AG10803 (cell line): ENCODE measurements at regions not wholly inside any gene's neighbourhood (a gene's known extent, or its start where the extent isn't known, plus 50 kb on each side); places are given as distances from the start of the nearest gene placed in this dataset.

ENCODE experiments used
- DNase-seq: peaks from one replicate; pipeline ENCODE4 v3.0.0; 2010; ENCODE audit warnings: low read depth
- H3K4me3 ChIP-seq: 2 replicates; pipeline ENCODE4 v1.5.1; 2011; ENCODE audit warnings: mild to moderate bottlenecking, low read length, control low read depth
- TF ChIP-seq, protein P1 (sequence below): conservative IDR thresholded peaks from 2 replicates; pipeline ENCODE4 v1.5.1; 2011; ENCODE audit warnings: mild to moderate bottlenecking, low read length, control low read depth, inconsistent platforms

GRCh38 chr2:41886145-41886664, 161.6 kb upstream of the PKDCC start:
- DNase-seq = no peak
- H3K4me3 ChIP-seq = no peak overlapping the region
- TF ChIP-seq, protein P1, sequence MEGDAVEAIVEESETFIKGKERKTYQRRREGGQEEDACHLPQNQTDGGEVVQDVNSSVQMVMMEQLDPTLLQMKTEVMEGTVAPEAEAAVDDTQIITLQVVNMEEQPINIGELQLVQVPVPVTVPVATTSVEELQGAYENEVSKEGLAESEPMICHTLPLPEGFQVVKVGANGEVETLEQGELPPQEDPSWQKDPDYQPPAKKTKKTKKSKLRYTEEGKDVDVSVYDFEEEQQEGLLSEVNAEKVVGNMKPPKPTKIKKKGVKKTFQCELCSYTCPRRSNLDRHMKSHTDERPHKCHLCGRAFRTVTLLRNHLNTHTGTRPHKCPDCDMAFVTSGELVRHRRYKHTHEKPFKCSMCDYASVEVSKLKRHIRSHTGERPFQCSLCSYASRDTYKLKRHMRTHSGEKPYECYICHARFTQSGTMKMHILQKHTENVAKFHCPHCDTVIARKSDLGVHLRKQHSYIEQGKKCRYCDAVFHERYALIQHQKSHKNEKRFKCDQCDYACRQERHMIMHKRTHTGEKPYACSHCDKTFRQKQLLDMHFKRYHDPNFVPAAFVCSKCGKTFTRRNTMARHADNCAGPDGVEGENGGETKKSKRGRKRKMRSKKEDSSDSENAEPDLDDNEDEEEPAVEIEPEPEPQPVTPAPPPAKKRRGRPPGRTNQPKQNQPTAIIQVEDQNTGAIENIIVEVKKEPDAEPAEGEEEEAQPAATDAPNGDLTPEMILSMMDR = no peak

- H3K4me3 ChIP-seq = no peak overlapping the region
- TF ChIP-seq, protein P1 = no peak
- DNase-seq = no peak
Observed at GRCh38 chr2:41886757-41887156, 161.1 kb upstream of the PKDCC start.

- TF ChIP-seq, protein P1 = no peak
- H3K4me3 ChIP-seq = no peak overlapping the region
- DNase-seq = no peak
Observed at GRCh38 chr2:41890341-41890740, 157.5 kb upstream of the PKDCC start.

DNA sequence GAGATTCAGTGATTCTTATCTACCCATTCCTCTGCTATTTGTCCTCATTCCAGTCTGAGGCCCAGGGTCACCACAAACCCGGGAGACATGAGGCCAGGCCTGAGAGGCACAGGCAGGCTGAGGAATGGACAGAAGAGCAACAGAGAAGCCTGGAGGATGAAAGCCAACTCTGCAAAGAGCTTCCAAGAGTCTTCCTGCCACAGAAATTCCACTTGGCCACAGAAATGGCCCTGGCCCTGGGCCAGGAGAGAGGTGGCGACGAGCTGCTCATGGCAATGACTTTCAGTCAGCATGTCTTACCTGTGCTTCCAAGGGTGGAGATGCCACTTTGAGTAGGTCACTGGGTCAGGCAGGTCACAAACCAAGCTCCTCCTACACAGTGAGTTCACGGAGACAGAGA, 155.3 kb upstream of the PKDCC start:
- TF ChIP-seq, protein P1 = no peak
- no peak overlapping the region for H3K4me3 ChIP-seq
- DNase-seq = peak; percentile 43

DNA sequence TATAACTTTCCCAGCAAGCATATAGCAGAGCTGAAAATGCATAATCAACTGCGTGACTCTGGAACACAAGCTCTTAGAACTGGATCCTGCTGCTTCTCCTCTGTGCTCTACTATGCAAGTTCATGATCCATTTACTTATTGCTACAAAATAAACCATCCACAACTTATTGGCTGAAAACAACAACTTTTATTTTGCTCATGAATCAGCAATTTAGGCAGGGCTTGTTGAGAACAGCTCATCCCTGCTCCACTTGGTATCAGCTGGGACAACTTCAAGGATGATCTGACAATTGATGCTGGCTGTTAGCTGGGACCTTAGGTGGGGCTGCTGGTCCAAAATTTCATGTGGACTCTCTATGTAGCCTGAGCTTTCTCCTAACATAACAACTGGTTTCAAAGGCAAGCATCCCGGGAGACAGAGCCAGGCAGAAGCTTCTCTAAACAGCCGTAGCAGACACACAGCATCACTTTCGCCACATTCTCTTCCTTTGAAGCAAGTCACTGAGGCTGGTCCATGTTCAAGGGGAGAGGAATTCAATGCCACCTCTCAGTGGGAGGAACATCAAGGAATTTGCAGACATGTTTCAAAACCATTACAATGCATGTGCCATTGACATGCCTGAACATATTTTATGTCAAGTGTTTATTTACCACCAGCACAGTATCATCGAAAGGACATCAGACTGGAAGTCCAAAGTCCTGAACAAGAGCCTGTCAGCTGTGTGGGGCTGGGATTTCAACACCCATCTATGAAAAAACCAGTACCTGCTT, 153.1 kb upstream of the PKDCC start:
- TF ChIP-seq, protein P1 = no peak
- DNase-seq = no peak

GRCh38 chr2:41895334-41895664, 152.5 kb upstream of the PKDCC start:
- TF ChIP-seq, protein P1 = no peak
- no peak overlapping the region for H3K4me3 ChIP-seq
- no peak for DNase-seq

More for the DNA sequence above, 153.1 kb upstream of the PKDCC start:
- H3K4me3 ChIP-seq = no peak overlapping the region

DNA sequence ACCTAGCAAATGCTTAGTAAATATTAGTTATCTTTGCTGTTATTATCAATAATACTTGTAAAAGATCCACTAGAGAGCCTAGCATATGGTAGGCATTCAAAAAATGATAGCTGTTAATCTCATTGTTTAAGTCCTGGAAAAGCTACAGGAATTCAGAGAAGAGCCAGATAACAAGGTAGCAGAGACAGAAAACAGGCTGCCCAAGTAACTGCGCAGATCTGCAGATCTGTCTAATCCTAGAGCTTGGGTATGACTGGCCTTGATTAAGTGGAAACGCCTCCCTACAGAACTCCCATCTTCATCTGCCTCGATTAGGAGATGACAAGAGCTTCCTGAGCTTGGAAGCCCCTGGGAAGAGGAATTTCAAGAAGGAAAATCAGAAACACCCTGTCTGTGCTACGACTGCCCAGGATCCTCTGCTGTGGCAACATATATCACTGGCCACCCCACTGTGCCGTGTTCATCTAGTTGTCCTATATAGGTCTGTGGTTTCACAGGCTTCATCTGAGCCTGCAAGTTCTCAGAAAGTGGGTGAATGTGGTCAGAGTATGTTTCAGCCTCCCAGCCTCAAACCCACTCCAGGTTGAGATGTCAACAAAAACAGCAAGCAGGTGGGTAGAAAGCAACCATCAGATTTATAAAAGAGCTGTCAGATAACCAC, 151.5 kb upstream of the PKDCC start:
- TF ChIP-seq, protein P1 = no peak
- DNase-seq = no peak
- no peak overlapping the region for H3K4me3 ChIP-seq
